Uterus (tissue), 2 donors: ENCODE measurements at regions not wholly inside any gene's neighbourhood (a gene's known extent, or its start where the extent isn't known, plus 50 kb on each side); places are given as distances from the start of the nearest gene placed in this dataset.
"Not testable (repeated sequence)": the region's sequence is repeated elsewhere in the genome, so short reads cannot be mapped to it uniquely, and the experiment has no call there.

Experiments
- CTCF ChIP-seq, 4 experiments: fragments of 200-600 bp in 2 of 4; fragments of 450-650 bp in 2 of 4; sonication (generic) in 2 of 4; IDR thresholded peaks; one replicate each; pipeline ENCODE4 v1.5.1; 2016 to 2019; ENCODE audit warnings: antibody characterized with exemption in 4 of 4, mild to moderate bottlenecking in 2 of 4, moderate library complexity in 1 of 4
- POLR2A ChIP-seq, 2 donors: fragments of 450-650 bp; IDR thresholded peaks; one replicate each; pipeline ENCODE4 v1.6.1; 2016; ENCODE audit warnings: antibody characterized with exemption in 2 of 2, mild to moderate bottlenecking in 1 of 2, moderate library complexity in 1 of 2

DNA sequence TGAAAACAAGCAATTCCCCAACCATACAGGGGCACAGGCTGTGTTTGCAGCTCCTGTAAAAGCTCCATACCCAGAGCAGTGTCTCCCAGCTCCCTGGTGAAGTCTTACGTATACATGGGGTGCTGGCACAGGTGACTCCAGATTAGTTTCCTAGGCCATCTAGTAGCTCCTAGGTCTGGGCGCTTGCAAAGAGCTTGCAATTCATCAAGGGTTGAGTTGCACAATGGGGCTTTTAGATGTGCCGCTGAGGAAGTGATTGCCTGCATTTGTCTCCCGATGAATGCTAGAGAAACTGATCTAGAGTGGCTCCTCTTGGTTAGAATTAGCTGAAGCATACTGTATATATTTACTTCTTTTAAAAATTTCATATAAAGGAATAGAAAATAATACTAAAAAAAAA is 90.7 kb downstream of the PRR15 start:
- TF ChIP-seq CTCF, POLR2A (IDR thresholded peaks at IDR 0.05): not testable (repeated sequence)
